Colonic mucosa (tissue), 4 donors: ENCODE measurements at regions not wholly inside any gene's neighbourhood (a gene's known extent, or its start where the extent isn't known, plus 50 kb on each side); places are given as distances from the start of the nearest gene placed in this dataset.

Experiments used
- DNase-seq: peaks from one replicate; pipeline ENCODE4 v3.0.0-alpha.2; 2020
- H3K27ac ChIP-seq: fragments of 200-600 bp; one replicate; pipeline ENCODE4 v1.8.0; 2021
- H3K27me3 ChIP-seq: fragments of 200-600 bp; one replicate; pipeline ENCODE4 v1.8.0; 2021
- H3K36me3 ChIP-seq: fragments of 200-600 bp; one replicate; pipeline ENCODE4 v1.8.0; 2021
- H3K4me1 ChIP-seq: fragments of 200-600 bp; one replicate; pipeline ENCODE4 v1.8.0; 2021; ENCODE audit warnings: mild to moderate bottlenecking
- H3K4me3 ChIP-seq: fragments of 200-600 bp; one replicate; pipeline ENCODE4 v1.8.0; 2021
- H3K9ac ChIP-seq, 2 donors: one replicate each; pipeline ENCODE4 v1.7.0; 2013; ENCODE audit warnings: control low read depth in 2 of 2, low read depth in 2 of 2, low read length in 2 of 2
- H3K9me3 ChIP-seq: fragments of 200-600 bp; one replicate; pipeline ENCODE4 v1.8.0; 2021
- CTCF ChIP-seq: fragments of 200-600 bp; IDR thresholded peaks from one replicate; pipeline ENCODE4 v1.8.0; 2022; ENCODE audit warnings: antibody characterized with exemption, mild to moderate bottlenecking
- intact Hi-C: fragments of 100-400 bp; cut with DNase I; formaldehyde crosslinking; loops from one replicate; pipeline ENCODE4 v1.14.1; 2022
- donor health status: healthy.
- donor health status: DM: no; HTN: no; CAD: no.
- donor health status: DM: no; HTN: no; CAD: no.

GRCh38 chr5:164394686-164395194, 889.3 kb downstream of the MAT2B start:
- Histone ChIP-seq H3K9ac (no peak overlapping the region), H3K27me3 (no peaks in the 10 kb centered on the region), H3K4me3 (no peak overlapping the region), H3K9me3 (no peaks in the 10 kb centered on the region), H3K36me3 (no peaks in the 10 kb centered on the region), H3K27ac (no peak overlapping the region), H3K4me1 (no peaks in the 10 kb centered on the region)
- no peak for TF ChIP-seq CTCF
- intact Hi-C loops: no loop called here
- DNase-seq: no peak

GRCh38 chr5:164412531-164412930, 907.1 kb downstream of the MAT2B start:
- Histone ChIP-seq H3K36me3 (no peaks in the 10 kb centered on the region), H3K27ac (no peak overlapping the region), H3K4me3 (no peak overlapping the region), H3K9ac (no peak overlapping the region), H3K4me1 (no peaks in the 10 kb centered on the region), H3K27me3 (no peaks in the 10 kb centered on the region), H3K9me3 (no peaks in the 10 kb centered on the region)
- intact Hi-C loops: no loop called here
- no peak for DNase-seq
- no peak for TF ChIP-seq CTCF

- intact Hi-C loops: no loop called here
- H3K36me3 ChIP-seq: no peaks in the 10 kb centered on the region
- no peak for DNase-seq
- no peak overlapping the region for H3K27ac ChIP-seq
- H3K9me3 ChIP-seq: no peaks in the 10 kb centered on the region
- no peak overlapping the region for H3K4me3 ChIP-seq
- no peaks in the 10 kb centered on the region for H3K27me3 ChIP-seq
- H3K9ac ChIP-seq: no peak overlapping the region
- no peak for TF ChIP-seq CTCF
- no peaks in the 10 kb centered on the region for H3K4me1 ChIP-seq
These were observed 914.7 kb downstream of the MAT2B start for GRCh38 chr5:164420161-164420560.

GRCh38 chr5:164422400-164422799, 917.0 kb downstream of the MAT2B start:
- no peak for DNase-seq
- Histone ChIP-seq H3K9me3 (no peaks in the 10 kb centered on the region), H3K36me3 (no peaks in the 10 kb centered on the region), H3K27ac (no peak overlapping the region), H3K27me3 (no peaks in the 10 kb centered on the region), H3K9ac (no peak overlapping the region), H3K4me1 (no peaks in the 10 kb centered on the region), H3K4me3 (no peak overlapping the region)
- TF ChIP-seq CTCF: no peak
- intact Hi-C loops: no loop called here

GRCh38 chr5:164431634-164432304, 926.4 kb downstream of the MAT2B start:
- intact Hi-C loops: no loop called here
- H3K36me3 ChIP-seq: no peaks in the 10 kb centered on the region
- no peak for TF ChIP-seq CTCF

More at GRCh38 chr5:164431634-164432304, 926.4 kb downstream of the MAT2B start:
- Histone ChIP-seq H3K27me3 (no peaks in the 10 kb centered on the region), H3K9me3 (no peaks in the 10 kb centered on the region), H3K4me1 (no peaks in the 10 kb centered on the region), H3K27ac (no peak overlapping the region), H3K4me3 (no peak overlapping the region), H3K9ac (no peak overlapping the region)
- DNase-seq: no peak
